AG09319 (cell line): ENCODE measurements at regions not wholly inside any gene's neighbourhood (a gene's known extent, or its start where the extent isn't known, plus 50 kb on each side); places are given as distances from the start of the nearest gene placed in this dataset.

ENCODE experiments used
- DNase-seq: peaks from one replicate; pipeline ENCODE4 v3.0.0-alpha.2; 2010; ENCODE audit warnings: low read depth; ENCODE audit errors: extremely low read depth
- TF ChIP-seq, protein P1 (sequence below): IDR thresholded peaks from 2 replicates; pipeline ENCODE4 v1.5.1; 2011; ENCODE audit warnings: low read depth, mild to moderate bottlenecking, inconsistent platforms, low read length, moderate library complexity

DNA sequence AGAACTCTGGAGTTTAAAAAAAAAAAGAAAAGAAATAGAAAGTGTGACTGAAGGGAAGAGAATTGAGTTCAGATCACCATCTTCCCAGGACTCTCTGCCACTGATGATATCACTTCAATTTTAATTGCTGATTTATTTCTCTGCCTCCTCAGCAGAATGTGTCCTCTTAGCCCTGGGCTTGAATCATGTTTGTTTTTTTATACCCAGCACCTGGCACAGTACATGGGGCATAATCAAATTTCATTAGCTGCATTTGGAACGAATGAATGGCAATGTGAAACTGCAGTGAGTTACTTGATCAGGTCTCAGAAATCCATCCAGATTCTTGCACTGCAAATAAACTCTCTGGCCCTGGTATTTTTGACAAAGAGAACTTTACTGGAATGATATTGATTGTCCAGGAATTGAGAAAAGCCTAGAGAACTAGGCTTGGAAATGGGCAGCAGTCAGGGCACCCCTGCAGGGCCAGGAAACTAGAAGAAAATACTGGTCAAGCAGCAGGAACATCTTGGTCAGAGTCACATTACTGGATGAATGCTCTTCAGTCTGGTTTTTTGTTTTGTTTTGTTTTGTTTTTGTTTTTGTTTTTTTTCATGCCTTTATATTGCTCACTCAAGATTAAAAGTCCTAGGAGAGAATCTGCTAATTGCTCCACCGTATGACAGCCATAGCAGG is 103.8 kb upstream of the FAM78B start:
- DNase-seq = no peak

DNA sequence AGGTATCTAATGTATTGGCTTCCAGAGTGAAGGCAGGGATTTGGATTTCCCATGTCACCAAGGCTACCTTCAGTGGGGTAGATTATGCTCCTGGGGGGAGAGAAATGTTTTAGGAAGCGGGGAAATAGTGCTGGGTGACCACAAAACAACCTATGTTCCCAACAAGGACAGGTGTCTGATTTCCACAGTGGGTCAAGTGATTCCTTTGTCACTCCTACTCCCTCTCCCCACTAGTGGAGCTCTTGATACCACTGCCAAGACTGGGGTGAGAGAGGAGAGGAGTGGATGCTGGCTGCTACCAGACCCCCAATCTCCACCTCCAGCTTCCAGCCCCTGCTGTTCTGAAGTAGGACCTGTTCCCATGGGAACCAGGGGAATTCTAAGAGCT is 104.3 kb upstream of the FAM78B start:
- TF ChIP-seq, protein P1, sequence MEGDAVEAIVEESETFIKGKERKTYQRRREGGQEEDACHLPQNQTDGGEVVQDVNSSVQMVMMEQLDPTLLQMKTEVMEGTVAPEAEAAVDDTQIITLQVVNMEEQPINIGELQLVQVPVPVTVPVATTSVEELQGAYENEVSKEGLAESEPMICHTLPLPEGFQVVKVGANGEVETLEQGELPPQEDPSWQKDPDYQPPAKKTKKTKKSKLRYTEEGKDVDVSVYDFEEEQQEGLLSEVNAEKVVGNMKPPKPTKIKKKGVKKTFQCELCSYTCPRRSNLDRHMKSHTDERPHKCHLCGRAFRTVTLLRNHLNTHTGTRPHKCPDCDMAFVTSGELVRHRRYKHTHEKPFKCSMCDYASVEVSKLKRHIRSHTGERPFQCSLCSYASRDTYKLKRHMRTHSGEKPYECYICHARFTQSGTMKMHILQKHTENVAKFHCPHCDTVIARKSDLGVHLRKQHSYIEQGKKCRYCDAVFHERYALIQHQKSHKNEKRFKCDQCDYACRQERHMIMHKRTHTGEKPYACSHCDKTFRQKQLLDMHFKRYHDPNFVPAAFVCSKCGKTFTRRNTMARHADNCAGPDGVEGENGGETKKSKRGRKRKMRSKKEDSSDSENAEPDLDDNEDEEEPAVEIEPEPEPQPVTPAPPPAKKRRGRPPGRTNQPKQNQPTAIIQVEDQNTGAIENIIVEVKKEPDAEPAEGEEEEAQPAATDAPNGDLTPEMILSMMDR = no peak

More for the DNA sequence above, 103.8 kb upstream of the FAM78B start:
- TF ChIP-seq, protein P1 = no peak

DNA sequence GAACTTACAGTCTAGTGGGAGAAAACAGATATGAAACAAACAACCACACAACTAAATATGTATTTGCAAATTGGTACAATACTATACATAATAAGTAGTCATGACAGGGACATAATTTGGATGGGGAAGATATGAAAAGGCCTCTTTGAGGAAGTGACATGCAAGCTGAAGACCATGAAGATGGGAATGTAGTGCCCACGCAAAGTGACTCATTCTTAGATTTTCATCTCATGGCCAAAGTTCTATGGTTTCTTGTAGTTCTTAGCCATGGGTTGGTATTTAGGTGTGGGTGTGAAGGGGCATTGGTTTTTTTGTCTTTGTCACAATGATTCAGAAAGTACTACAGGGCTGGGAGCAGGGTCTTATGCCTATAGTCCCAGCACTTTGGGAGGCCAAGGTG is 105.4 kb upstream of the FAM78B start:
- TF ChIP-seq, protein P1 = no peak
- DNase-seq = no peak

More for the DNA sequence above, 104.3 kb upstream of the FAM78B start:
- DNase-seq = no peak

DNA sequence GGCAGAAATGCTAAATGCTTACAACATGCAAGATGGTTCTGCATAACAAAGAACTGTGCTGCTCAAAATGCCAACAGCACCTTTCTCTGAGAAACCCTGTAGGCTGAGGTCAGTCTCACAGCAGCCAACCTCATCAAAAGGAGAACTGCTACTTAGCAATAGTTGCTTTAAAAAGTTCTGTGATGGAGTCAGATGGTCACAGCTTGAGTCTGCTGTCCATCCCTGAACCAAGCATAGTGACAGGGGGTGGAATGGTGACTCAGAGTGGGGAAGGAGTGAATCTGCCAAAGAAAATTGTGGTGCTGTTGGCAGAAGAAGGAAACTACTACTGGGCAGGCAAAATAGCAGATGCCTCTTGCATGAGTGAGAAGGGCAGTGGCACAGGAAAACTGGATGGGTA is 106.0 kb upstream of the FAM78B start:
- DNase-seq = no peak
- TF ChIP-seq, protein P1 = no peak

DNA sequence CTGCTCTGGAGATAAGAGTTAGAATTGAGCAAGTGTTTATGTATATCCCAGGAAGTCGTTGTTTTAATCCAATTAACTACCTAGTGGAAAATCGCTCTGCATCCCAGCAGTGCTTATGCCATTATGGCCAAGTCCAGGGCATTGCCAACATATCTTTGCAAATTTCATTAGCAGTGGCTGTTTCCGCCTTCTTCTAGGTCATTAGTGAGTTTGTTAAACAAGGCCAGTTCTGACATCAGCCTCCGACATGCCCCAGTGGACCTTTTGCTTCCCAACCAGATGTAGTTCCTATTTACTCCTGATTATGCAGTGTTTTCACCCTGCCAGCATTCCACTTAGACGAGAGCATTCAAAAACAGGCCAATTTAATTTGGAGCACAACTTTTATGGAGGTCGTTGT is 106.8 kb upstream of the FAM78B start:
- DNase-seq = no peak
- TF ChIP-seq, protein P1 = no peak

DNA sequence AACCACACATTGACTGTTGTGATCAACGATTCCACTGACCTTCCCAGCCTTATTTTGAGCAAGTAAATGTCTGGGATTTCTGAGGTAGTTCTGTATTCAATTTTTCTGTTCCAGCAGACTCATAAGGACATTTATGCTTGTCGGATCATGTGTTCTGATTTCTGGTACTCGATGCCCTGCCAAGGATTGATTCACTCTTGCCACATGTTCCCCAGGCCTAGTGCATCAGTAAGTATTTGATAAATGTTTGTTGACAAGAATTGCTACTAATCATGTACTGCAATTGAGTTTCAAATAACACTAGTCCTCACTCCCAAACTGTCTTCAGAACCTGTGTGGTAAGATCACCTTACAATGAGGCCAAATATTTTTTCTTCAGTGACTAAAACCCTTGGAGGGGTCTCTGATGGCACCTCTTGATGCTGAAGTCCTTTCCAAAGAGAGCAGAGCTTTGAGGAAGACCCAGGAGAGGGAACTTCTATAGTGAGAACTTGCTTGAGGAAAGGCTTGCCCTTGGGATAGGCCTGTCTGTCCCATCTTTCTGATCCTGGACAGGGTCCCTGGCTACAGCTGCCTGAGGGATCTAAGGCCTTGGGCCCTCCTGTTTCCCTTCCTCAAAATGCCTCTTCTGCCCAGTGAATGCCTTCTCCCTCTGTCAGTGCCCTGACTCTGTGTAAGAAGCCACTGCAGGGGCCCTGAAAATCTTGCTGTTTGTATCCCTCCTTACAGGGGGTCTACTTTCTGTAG is 115.8 kb upstream of the FAM78B start:
- no peak for DNase-seq
- TF ChIP-seq, protein P1 = no peak

DNA sequence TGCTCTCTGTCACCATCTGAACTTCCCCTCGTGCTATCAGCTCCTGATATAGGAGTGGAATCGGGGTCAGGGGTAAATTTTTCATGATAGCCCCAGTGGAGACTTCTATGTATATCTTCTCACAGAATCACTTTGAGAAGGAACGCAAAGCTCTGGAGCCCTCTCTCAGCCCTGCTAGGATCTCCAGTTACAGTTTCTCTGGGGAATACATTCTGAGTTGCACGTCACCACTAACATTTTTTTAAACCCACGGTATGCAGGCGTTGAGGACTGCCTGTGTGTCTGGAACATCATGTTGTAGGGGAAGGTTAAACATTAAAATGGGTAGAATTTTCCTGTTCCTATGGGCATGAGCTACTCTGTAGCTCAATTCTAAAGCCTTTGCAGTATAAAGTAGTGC is 116.4 kb upstream of the FAM78B start:
- no peak for DNase-seq
- TF ChIP-seq, protein P1 = no peak
